IPS DF 6.9 (cell line): ENCODE measurements at regions not wholly inside any gene's neighbourhood (a gene's known extent, or its start where the extent isn't known, plus 50 kb on each side); places are given as distances from the start of the nearest gene placed in this dataset.

Source experiments
- DNase-seq: peaks from one replicate; pipeline ENCODE4 v3.0.0-alpha.2; 2013; ENCODE audit warnings: low read depth, low spot score
- H3K27ac ChIP-seq: one replicate; pipeline ENCODE4 v1.5.1; 2013; ENCODE audit warnings: low read length, control low read depth
- H3K27me3 ChIP-seq: 2 replicates; pipeline ENCODE4 v1.6.1; 2013; ENCODE audit warnings: mild to moderate bottlenecking, low read length; ENCODE audit not compliant: control insufficient read depth, insufficient read depth
- H3K36me3 ChIP-seq: 2 replicates; pipeline ENCODE4 v1.6.1; 2013; ENCODE audit warnings: low read length; ENCODE audit not compliant: control insufficient read depth, insufficient read depth
- H3K4me1 ChIP-seq: 2 replicates; pipeline ENCODE4 v1.6.1; 2013; ENCODE audit warnings: low read length; ENCODE audit not compliant: control insufficient read depth, insufficient read depth
- H3K4me3 ChIP-seq: 2 replicates; pipeline ENCODE4 v1.5.1; 2013; ENCODE audit warnings: mild to moderate bottlenecking, low read length
- H3K9me3 ChIP-seq: 2 replicates; pipeline ENCODE4 v1.6.1; 2013; ENCODE audit warnings: low read length, inconsistent platforms; ENCODE audit not compliant: control insufficient read depth, insufficient read depth
- WGBS: extraction: QIAGEN DNeasy Blood & Tissue Kit; methylation state at CpG from one replicate; pipeline ENCODE4 v1.1.7; 2013; ENCODE audit warnings: mixed read lengths, missing lambda C conversion rate; ENCODE audit not compliant: insufficient read length, insufficient coverage; 5-methylcytosine and 5-hydroxymethylcytosine counted together

DNA sequence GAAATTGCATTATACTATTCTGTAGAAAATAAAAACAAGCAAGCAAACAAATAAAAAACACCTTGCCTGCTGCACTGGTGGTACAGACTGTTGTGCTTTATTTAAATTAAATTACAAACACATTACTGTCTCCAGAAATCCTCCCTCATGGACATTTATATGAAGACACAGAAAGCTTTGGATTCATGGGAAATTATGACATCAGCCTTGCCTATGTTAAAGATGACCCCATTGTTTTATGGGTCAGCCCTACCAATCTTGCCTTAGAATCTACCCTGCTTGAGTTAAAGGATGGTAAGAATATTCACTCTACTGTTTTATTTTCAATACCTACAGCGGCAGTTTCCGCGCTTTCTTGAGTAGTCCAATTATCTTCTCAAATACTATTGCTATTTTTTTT lies 1379.9 kb downstream of the TECRL start:
- DNase-seq: no peak
- Histone ChIP-seq H3K36me3 (no peaks in the 10 kb centered on the region), H3K4me3 (no peak overlapping the region), H3K4me1 (no peaks in the 10 kb centered on the region), H3K9me3 (no peaks in the 10 kb centered on the region), H3K27me3 (no peaks in the 10 kb centered on the region), H3K27ac (no peak overlapping the region)
- no CpG with 5 or more reads among the region's 3 CpGs for WGBS

DNA sequence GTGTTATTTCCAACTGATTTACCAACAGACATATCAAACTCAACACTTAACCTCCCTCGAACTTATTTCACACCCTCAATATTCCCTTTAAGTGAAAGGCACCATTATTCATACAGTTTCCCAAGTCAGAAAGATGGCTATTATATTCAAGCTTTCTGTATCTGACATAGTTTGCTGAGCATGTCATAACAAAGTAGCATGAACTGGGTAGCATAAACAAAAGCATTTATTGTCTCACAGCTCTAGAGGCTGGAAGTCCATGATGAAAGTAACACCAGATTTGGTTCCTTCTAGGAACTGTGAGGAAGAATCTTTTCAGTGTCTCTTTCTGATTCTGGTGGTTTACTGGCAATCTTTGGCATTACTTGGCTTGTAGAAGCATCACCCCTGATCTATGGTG lies 1388.6 kb downstream of the TECRL start:
- Histone ChIP-seq H3K4me1 (no peaks in the 10 kb centered on the region), H3K4me3 (no peak overlapping the region), H3K9me3 (no peaks in the 10 kb centered on the region), H3K27me3 (no peaks in the 10 kb centered on the region), H3K27ac (no peak overlapping the region), H3K36me3 (no peaks in the 10 kb centered on the region)
- 100% methylated on average over 1 of the region's 1 CpG for WGBS
- DNase-seq: no peak

DNA sequence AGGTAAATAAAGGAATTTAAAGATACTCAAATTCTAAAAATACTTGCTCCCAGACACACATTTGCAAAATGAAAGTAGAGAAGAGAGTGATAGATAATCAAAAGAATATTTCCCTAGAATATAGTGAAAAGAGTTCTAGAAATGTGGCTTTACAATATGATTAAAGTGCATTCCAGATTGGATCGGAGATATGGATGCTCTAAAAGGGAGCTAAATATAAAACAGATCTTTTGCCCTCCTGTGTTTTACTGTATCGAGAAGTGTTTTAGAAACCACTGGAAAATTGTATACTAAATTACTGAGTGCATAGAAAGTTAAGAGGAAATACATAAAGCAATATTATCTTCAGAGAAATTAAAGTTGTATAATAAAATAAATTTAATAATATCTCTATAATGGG lies 1392.0 kb downstream of the TECRL start:
- WGBS: no CpG with 5 or more reads among the region's 2 CpGs

DNA sequence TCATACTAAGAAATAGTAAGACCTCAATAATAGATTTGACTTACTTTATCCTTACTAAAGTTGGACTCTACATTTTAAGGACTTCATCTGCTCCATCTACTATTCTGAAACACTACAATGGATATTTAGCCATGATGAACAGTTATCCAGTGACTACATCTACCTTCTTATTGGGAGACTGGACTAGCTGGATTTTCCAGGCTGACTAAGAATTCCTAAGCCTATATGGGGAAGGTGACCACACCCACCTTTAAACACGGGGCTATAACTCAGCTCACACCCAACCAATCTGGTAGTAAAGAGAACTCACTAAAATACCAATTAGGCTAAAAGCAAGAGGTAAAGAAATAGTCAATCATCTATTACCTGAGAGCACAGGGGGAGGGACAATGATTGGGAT lies 1438.4 kb downstream of the TECRL start:
- no peaks in the 10 kb centered on the region for H3K27me3 ChIP-seq
- no peak overlapping the region for H3K4me3 ChIP-seq
- H3K4me1 ChIP-seq: no peaks in the 10 kb centered on the region
- no peak for DNase-seq
- WGBS: no CpG with 5 or more reads among the region's 1 CpG
- H3K9me3 ChIP-seq: no peaks in the 10 kb centered on the region
- H3K27ac ChIP-seq: no peak overlapping the region
- H3K36me3 ChIP-seq: no peaks in the 10 kb centered on the region

More for the DNA sequence above, 1392.0 kb downstream of the TECRL start:
- Histone ChIP-seq H3K27me3 (no peaks in the 10 kb centered on the region), H3K4me1 (no peaks in the 10 kb centered on the region), H3K27ac (no peak overlapping the region), H3K36me3 (no peaks in the 10 kb centered on the region), H3K4me3 (no peak overlapping the region), H3K9me3 (no peaks in the 10 kb centered on the region)
- no peak for DNase-seq

GRCh38 chr4:62960415-62960814 lies 1448.8 kb downstream of the TECRL start:
- no peaks in the 10 kb centered on the region for H3K4me1 ChIP-seq
- no CpG with 5 or more reads among the region's 2 CpGs for WGBS
- no peaks in the 10 kb centered on the region for H3K9me3 ChIP-seq
- no peak overlapping the region for H3K4me3 ChIP-seq
- no peak for DNase-seq
- H3K27ac ChIP-seq: no peak overlapping the region
- H3K27me3 ChIP-seq: no peaks in the 10 kb centered on the region
- H3K36me3 ChIP-seq: no peaks in the 10 kb centered on the region

DNA sequence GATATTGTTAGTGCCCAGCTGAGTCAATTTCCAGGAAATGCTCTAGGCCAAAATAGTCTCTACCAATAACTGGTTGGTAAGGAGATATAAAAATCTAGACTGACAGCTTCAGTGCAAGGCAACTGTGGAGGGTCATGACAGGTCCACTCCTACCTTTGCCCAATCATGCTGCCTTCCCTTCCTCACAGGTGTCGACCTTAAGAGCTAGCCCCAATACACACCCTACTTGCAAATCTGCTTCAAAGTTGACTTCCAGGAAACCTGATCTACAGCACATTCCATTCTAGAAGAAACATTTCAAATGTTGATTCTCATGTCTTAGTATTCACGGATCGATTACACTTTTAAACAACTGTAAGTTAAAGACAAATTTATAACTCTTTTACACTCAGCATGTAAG lies 1455.5 kb downstream of the TECRL start:
- no CpG with 5 or more reads among the region's 3 CpGs for WGBS
- no peak overlapping the region for H3K4me3 ChIP-seq
- DNase-seq: no peak
- H3K27me3 ChIP-seq: no peaks in the 10 kb centered on the region
- H3K36me3 ChIP-seq: no peaks in the 10 kb centered on the region
- H3K9me3 ChIP-seq: no peaks in the 10 kb centered on the region
- no peak overlapping the region for H3K27ac ChIP-seq
- H3K4me1 ChIP-seq: no peaks in the 10 kb centered on the region

- no peaks in the 10 kb centered on the region for H3K27me3 ChIP-seq
- no peak overlapping the region for H3K27ac ChIP-seq
- H3K4me1 ChIP-seq: no peaks in the 10 kb centered on the region
- no peak overlapping the region for H3K4me3 ChIP-seq
- H3K9me3 ChIP-seq: no peaks in the 10 kb centered on the region
- no CpG with 5 or more reads among the region's 3 CpGs for WGBS
- DNase-seq: no peak
- no peaks in the 10 kb centered on the region for H3K36me3 ChIP-seq
Observed at GRCh38 chr4:62952366-62952765, 1456.9 kb downstream of the TECRL start.

GRCh38 chr4:62948108-62948507 lies 1461.1 kb downstream of the TECRL start:
- no peak for DNase-seq
- no peak overlapping the region for H3K27ac ChIP-seq
- no peak overlapping the region for H3K4me3 ChIP-seq
- no peaks in the 10 kb centered on the region for H3K27me3 ChIP-seq
- no peaks in the 10 kb centered on the region for H3K36me3 ChIP-seq
- H3K9me3 ChIP-seq: no peaks in the 10 kb centered on the region
- no peaks in the 10 kb centered on the region for H3K4me1 ChIP-seq

DNA sequence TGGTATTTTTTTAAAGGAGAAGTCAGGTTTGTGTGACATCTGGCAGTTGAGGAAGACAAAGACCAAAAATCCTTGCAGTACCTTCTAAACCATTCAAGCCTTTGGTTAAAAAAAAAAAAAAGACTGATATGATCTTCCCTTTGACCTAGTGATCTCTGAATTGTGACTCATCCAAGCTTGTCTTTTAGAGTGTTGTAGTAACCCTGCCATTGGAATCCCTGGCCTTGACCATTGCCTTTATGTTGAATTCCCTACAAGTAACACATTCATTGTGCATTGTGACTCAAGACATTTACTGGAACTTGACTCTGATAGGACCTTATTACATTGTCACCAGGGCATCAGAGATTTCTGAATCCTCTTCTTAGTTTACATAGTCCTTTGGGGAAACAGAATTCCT lies 1469.0 kb downstream of the TECRL start:
- Histone ChIP-seq H3K36me3 (no peaks in the 10 kb centered on the region), H3K4me1 (no peaks in the 10 kb centered on the region), H3K27ac (no peak overlapping the region), H3K9me3 (no peaks in the 10 kb centered on the region), H3K4me3 (no peak overlapping the region), H3K27me3 (no peaks in the 10 kb centered on the region)
- DNase-seq: no peak

DNA sequence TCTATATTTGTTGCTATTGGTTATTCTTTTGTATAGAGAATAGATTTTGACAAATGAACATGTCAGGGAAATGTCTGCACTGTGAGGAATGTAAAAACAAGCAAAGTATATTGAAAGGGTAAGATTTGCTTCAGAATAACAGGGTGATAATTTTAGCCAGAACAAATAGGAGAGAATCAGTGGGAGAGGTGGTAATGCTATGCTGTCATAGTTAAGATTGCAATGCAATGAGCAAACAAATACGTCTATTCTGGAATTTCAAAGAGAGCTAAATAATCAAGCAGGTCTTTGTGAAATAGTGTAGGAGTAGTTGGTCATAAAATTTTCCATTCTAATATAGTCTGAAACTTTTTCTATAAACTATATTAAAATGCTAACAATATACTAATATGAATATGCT lies 1478.4 kb downstream of the TECRL start:
- no peak for DNase-seq
- no peaks in the 10 kb centered on the region for H3K36me3 ChIP-seq
- no peak overlapping the region for H3K4me3 ChIP-seq
- no CpG with 5 or more reads among the region's 1 CpG for WGBS
- no peaks in the 10 kb centered on the region for H3K9me3 ChIP-seq
- H3K4me1 ChIP-seq: no peaks in the 10 kb centered on the region
- H3K27me3 ChIP-seq: no peaks in the 10 kb centered on the region
- H3K27ac ChIP-seq: no peak overlapping the region

GRCh38 chr4:62928483-62928882 lies 1480.8 kb downstream of the TECRL start:
- Histone ChIP-seq H3K4me3 (no peak overlapping the region), H3K27me3 (no peaks in the 10 kb centered on the region), H3K9me3 (no peaks in the 10 kb centered on the region), H3K4me1 (no peaks in the 10 kb centered on the region), H3K27ac (no peak overlapping the region), H3K36me3 (no peaks in the 10 kb centered on the region)
- 100% methylated on average over 1 of the region's 3 CpGs for WGBS
- DNase-seq: no peak
